ENCODE measurements at regions not wholly inside any gene's neighbourhood (a gene's known extent, or its start where the extent isn't known, plus 50 kb on each side); places are given as distances from the start of the nearest gene placed in this dataset.

DNA sequence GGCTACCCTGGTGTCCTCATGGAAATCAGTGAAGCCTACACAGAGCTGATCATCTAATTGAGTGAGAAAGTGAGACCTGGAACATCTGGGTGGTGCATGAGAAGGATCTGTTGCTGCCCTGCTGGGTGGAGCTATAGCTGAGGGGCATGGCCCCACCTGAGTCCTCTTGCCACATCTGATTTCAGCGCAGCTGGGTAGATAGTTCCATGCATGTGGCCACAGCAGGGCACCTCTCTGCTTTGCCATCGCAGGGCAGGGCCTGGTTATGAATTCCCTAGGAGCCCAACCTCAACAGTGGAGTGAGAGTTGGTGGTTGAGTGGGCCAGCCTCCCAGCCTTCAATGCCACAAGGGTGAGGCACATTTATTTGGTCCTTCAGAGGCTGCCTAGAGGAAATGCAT, 407.8 kb downstream of the BCL11B start:
- H4K20me1 ChIP-seq (ENCODE audit: insufficient read depth, low read length): no peaks in the 10 kb centered on the region
- ChIA-PET POLR2A (no interaction called here), CTCF (ENCODE audit: low intra/inter-chr PET ratio, low total read pairs) (no interaction called here)
- H3K27ac ChIP-seq (ENCODE audit: extremely low read length, insufficient read depth, low read length): no peak overlapping the region
- H3K4me3 ChIP-seq (replicated peaks in 1 of 3; ENCODE audit: insufficient read depth in 1 of 3, low read depth in 2 of 3, low read length in 3 of 3): no peak overlapping the region
- ATAC-seq (no peak), FAIRE-seq (no peak), DNase-seq (ENCODE audit: low spot score) (no peak)
- no CpG with 5 or more reads among the region's 2 CpGs for WGBS (ENCODE audit: low lambda C conversion rate)
- no peak overlapping the region for H3K9ac ChIP-seq (ENCODE audit: insufficient read depth, low read depth, low read length)
- no peak overlapping the region for H3K4me2 ChIP-seq (ENCODE audit: low read depth, low read length)
- no TSS peak for BruUV-seq (replicated peaks)
- no peaks in the 10 kb centered on the region for H3K27me3 ChIP-seq (ENCODE audit: control insufficient read depth in 1 of 2, insufficient read depth in 2 of 2, low read length in 2 of 2)
- H2AFZ ChIP-seq (ENCODE audit: low read length): no peak overlapping the region
- H3K9me3 ChIP-seq (ENCODE audit: low read length): no peaks in the 10 kb centered on the region
- no peaks in the 10 kb centered on the region for H3K4me1 ChIP-seq (ENCODE audit: insufficient read depth, low read length)
- H3K79me2 ChIP-seq (ENCODE audit: insufficient read depth, low read length): no peaks in the 10 kb centered on the region
- intact Hi-C loops (cut with micrococcal nuclease; ENCODE audit: unreplicated experiment): no loop called here
- no peak for TF ChIP-seq ZKSCAN8 (CRISPR knock-in tag; IDR thresholded peaks at IDR 0.05; ENCODE audit: borderline replicate concordance)
- TF ChIP-seq GATA4 (IDR thresholded peaks at IDR 0.05; ENCODE audit: borderline replicate concordance, low read depth): no peak
- in situ Hi-C loops (cut with HindIII; ENCODE audit: extremely low pct_ligation_motif_present, low pct_unique_long_range_greater_than_20kb): no loop called here
- H3K36me3 ChIP-seq (replicated peaks in 1 of 2; ENCODE audit: control insufficient read depth in 1 of 2, insufficient read depth in 2 of 2, low read length in 2 of 2): no peaks in the 10 kb centered on the region

- TF ChIP-seq MEIS1 (CRISPR knock-in tag; IDR thresholded peaks at IDR 0.05; ENCODE audit: borderline replicate concordance): no peak
- TF ChIP-seq UBTF (CRISPR knock-in tag; IDR thresholded peaks at IDR 0.05): no peak
- TF ChIP-seq ZFP36L1 (CRISPR knock-in tag; IDR thresholded peaks at IDR 0.05): no peak
- no peak for TF ChIP-seq ETV6 (CRISPR knock-in tag; conservative IDR thresholded peaks at IDR 0.05)
- no peak for TF ChIP-seq ZNF7 (CRISPR knock-in tag; IDR thresholded peaks at IDR 0.05)
- Histone ChIP-seq H3K4me2 (ENCODE audit: low read depth, low read length) (no peak overlapping the region), H3K9me3 (ENCODE audit: low read length) (no peaks in the 10 kb centered on the region), H3K36me3 (replicated peaks in 1 of 2; ENCODE audit: control insufficient read depth in 1 of 2, insufficient read depth in 2 of 2, low read length in 2 of 2) (no peaks in the 10 kb centered on the region), H4K20me1 (ENCODE audit: insufficient read depth, low read length) (no peaks in the 10 kb centered on the region), H3K79me2 (ENCODE audit: insufficient read depth, low read length) (no peaks in the 10 kb centered on the region), H3K27me3 (ENCODE audit: control insufficient read depth in 1 of 2, insufficient read depth in 2 of 2, low read length in 2 of 2) (no peaks in the 10 kb centered on the region; a peak in 1 of 5 replicates), H3K4me3 (replicated peaks in 1 of 3; ENCODE audit: insufficient read depth in 1 of 3, low read depth in 2 of 3, low read length in 3 of 3) (no peak overlapping the region), H3K27ac (ENCODE audit: extremely low read length, insufficient read depth, low read length) (no peak overlapping the region), H3K4me1 (ENCODE audit: insufficient read depth, low read length) (no peaks in the 10 kb centered on the region), H3K9ac (ENCODE audit: insufficient read depth, low read depth, low read length) (no peak overlapping the region), H2AFZ (ENCODE audit: low read length) (no peak overlapping the region)
- BruUV-seq (replicated peaks): no TSS peak
- ATAC-seq (no peak), FAIRE-seq (no peak), DNase-seq (ENCODE audit: low spot score) (no peak)
- 2% methylated on average over 6 of the region's 6 CpGs for WGBS (ENCODE audit: low lambda C conversion rate)
- in situ Hi-C loops (cut with HindIII; ENCODE audit: extremely low pct_ligation_motif_present, low pct_unique_long_range_greater_than_20kb): no loop called here
- intact Hi-C loops (cut with micrococcal nuclease; ENCODE audit: unreplicated experiment): no loop called here
- ChIA-PET POLR2A (no interaction called here), CTCF (ENCODE audit: low intra/inter-chr PET ratio, low total read pairs) (no interaction called here)
Measured at GRCh38 chr14:98867146-98867545, 404.9 kb downstream of the BCL11B start.

All from HepG2 (cell line).